Daoy (cell line): ENCODE measurements at regions not wholly inside any gene's neighbourhood (a gene's known extent, or its start where the extent isn't known, plus 50 kb on each side); places are given as distances from the start of the nearest gene placed in this dataset.
"Not testable (repeated sequence)": the region's sequence is repeated elsewhere in the genome, so short reads cannot be mapped to it uniquely, and the experiment has no call there.

Experiments
- DNase-seq: peaks from one replicate; pipeline ENCODE4 v3.0.0-alpha.2; 2015; ENCODE audit warnings: low read depth

DNA sequence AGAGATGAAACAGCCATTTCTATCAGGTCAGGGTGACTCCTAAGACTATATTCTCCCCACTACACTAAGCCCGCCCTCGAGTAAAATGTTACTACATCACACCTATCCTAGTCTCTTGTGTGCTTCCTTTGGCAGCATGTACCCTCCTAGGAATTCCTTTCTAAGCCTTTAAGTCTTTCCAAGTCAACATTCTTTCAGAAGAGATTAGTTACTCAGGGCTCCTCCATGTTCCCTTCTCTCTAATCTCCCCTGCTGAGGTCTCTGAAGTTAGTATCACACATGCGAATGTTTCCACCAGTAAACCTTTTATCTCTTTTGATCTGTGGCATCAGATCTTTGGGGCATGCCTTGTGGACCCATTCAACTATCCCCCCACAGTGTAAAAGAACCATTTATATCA is 873.7 kb upstream of the FAT3 start:
- no peak for DNase-seq

DNA sequence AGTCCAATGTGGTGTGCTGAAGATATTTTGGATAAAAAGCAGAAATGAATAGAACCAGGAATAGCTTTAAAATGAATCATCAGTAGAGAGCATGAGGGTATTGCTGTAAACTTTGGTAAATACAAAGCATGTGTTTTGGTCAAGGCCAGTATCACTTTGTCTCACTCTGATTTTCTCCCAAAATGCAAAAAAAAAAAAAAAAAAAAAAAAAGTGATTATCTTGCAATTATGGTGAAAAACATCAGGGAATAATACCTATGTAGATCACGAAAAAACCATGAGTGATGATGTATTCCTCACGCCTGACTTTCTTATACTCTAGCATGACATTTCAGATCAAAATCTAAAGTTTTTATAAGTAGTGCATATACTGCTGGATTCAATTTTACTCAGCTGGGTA is 897.9 kb upstream of the FAT3 start:
- DNase-seq: no peak

DNA sequence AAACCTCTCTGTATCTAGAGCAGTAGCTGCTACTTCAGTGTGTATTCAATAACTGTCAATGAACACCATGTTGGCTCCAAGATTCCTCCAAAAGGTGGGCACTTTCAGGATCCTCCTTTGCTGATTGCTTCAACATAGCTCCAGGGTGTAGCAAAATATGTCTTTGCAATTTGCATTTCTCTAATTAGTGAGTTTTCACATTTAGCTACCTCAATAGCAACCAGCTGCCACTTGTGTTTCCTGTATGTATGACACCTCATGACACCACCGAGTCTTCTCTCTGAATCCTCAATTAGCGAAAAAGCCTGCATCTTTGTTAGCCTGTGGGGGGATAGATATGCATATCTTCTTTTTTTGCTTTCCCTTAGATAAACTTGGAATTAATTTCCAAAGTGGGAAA is 898.3 kb upstream of the FAT3 start:
- no peak for DNase-seq

DNA sequence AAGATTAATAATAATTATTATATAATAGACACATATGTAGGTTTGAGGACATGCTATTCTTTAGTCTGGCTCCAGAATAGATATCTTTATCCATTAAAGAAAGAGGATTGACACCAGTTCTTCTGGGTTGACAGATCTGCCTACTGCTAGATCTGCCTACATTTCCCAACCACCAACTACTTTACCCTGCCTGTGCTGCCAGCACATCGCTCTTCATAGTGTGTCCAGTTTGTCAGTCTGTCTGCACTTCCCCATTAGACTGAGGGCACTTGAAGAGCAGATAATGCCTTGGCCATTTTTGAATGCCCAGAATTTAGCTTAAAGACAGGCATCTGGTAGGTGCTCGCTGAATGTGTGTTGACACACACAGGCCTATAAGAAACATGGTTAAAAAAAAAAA is 910.1 kb upstream of the FAT3 start:
- DNase-seq: no peak

DNA sequence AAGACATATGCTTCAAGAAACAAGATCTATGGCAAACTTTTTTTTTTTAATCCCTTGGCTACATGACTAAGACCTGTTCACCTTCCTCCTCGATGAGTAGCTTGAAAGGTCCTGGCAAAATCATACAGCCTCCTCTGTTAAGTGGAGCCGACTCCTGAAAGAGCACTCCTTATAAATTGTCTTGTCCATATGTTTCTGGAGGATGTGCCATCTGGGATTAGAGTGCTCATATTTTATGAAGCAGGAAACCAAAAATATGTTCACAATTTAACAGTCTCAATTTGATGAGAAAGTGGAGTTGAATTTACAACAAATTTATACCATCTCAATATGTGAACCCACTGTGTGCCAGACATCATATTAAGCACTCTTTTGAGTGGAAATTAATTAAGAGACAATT is 912.1 kb upstream of the FAT3 start:
- DNase-seq: no peak

DNA sequence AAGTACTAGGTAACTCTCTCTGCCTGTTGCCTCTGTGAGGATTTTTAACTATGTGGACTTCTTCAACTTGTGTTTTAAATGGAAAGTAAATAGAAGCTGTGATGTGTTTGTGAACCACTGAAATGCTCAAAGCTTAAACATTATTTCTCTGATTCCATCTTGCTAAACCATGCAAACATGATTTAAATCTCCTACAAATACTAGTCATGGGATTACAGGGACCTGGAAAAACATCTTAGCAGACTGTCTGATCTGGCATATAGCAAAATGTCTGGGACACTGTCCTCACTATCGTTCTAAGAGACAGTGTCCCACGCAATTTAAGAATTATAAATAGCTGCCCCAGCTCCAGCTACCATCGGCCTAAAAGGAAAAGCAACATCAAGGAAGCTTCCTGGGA is 914.5 kb upstream of the FAT3 start:
- no peak for DNase-seq

DNA sequence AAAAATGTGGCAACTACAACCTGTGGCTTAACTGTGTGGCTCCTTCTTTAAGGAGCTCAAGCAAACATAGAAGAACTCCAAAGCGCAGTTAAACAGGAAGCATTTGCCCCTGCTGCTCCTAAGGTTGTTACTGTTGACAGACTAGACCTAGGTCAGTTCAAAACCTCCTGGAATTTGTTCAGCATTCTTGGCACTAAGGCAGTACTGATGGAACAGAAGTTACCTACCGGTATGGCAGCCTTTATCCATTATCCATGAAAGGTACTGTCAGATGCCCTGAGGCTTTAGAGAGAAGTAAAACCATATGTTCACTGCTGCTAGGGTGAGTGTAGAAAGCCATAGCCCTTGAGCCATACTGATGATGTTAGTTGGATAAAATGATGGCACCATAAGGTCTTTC is 916.5 kb upstream of the FAT3 start:
- no peak for DNase-seq

DNA sequence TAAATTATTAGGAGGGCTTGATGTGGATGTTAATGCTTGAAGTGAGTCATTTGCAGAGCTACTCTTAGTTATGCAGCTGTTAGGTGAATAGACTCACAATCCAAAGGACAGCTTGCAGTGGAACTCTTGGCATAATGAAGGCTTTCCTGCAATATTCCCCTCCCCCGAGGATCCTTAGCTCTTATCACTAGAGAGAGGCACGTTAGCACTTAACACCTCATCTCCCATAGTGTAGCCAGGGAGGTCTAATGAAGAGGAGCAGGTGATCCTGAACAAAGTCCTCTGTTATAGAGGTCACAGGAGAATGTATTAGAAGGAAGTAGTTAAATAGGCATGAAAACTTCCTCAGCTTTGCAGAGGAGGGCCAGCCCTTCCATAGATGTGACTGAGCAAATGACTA is 919.2 kb upstream of the FAT3 start:
- no peak for DNase-seq

DNA sequence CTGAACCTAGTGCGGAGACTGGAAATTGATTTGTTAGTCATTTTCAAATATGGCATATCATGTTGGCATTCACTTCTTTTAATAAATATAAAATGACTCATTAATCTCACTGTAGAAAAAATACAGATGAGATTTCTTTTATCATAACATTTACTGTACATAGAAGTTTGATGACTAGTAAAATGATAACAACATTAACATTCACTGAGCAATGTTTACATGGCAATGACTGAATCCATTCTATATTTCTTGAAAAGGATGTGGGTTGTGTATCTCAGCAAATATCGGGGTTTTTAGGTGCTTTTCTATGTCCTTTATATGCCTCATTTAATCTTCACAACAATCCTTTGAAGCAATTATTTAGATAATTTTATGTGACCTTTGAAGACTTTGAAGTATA is 920.9 kb upstream of the FAT3 start:
- no peak for DNase-seq

DNA sequence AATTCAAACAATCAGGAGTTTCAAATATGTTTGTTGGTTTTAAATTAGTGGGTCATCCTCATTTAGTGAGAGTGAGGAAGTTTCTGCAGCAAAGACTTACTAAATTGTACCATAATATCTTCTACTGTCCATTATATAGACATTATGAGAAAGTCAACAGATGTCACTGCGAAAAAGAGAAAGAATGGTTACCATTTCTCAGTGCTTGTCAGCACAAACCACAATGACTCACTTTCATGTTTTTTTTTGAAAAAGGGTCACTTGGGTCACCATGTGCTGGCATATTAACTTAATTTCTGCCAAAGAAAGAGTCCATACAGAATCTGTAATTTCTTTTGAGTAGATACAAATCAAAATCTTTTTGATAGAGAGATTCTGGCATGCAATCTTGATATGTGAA is 924.6 kb upstream of the FAT3 start:
- DNase-seq: no peak

DNA sequence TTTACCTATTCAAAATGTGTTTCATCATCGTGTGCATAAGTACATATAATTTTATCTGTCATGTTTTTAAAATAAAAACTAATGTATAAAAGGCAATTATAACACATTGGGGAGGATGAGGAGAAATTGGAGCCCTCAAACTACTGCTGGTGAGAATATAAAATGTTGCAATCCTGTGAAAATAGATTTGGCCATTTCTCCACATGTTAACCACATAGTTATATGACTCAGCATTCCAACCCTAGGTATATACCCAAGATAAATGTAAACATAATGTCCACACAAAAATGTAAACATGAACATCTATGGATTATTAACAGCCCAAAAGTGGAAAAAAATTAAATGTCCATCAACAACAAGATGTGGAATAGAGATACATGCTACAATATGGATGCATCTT is 928.0 kb upstream of the FAT3 start:
- DNase-seq: no peak

DNA sequence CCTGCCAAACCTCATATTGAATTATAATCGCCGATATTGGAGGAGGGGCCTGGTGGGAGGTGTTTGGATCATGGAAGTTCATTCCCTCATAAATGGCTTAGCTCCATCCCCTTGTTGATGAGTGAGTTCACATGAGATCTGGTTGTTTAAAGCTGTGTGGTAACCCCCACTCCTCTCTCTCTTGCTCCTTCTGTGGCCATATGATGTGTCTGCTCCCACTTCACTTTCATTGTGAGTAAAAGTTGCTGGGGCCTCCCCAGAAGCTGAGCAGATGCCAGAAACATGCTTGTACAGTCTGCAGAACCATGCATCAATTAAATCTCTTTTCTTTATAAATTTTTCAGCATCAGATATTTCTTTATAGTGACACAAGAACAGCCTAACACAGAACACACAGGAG is 929.0 kb upstream of the FAT3 start:
- DNase-seq: no peak

DNA sequence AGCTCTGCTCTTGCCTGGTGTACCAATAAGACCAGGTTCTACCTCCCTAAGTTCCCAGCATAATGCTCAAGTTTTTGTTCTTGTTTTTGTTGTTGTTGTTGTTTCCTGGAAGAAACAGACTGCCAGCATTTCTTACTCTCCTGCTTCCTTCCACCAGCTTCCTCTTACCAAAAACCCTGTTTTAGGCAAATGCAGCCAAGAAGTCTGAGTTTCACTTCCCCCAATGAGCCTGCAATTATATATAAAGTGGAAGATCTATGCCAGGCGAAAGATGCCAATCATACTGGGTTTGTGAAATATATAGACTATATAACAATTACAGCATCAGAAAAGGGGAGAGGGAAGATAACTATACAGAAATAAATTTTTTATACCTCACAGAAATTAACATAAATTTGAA is 931.5 kb upstream of the FAT3 start:
- DNase-seq: no peak

DNA sequence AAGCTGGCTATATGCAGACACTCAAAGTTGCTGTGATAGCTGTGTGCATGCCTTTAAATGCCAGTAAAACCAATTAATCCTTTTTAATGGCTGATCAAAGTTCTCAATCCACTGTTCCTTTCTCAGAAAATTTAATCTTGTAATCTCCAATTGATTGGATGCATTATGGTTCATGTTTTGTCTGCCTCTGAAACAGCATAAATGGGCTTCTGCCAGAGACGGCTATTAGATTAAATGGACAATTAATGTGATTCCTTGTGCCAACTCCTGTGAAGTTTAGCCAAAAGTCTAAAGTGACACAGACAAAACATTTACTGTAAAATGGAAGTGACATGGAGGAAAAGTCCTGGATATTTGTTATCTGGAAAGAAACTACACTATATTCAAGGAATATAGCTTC is 952.5 kb upstream of the FAT3 start:
- DNase-seq: no peak

DNA sequence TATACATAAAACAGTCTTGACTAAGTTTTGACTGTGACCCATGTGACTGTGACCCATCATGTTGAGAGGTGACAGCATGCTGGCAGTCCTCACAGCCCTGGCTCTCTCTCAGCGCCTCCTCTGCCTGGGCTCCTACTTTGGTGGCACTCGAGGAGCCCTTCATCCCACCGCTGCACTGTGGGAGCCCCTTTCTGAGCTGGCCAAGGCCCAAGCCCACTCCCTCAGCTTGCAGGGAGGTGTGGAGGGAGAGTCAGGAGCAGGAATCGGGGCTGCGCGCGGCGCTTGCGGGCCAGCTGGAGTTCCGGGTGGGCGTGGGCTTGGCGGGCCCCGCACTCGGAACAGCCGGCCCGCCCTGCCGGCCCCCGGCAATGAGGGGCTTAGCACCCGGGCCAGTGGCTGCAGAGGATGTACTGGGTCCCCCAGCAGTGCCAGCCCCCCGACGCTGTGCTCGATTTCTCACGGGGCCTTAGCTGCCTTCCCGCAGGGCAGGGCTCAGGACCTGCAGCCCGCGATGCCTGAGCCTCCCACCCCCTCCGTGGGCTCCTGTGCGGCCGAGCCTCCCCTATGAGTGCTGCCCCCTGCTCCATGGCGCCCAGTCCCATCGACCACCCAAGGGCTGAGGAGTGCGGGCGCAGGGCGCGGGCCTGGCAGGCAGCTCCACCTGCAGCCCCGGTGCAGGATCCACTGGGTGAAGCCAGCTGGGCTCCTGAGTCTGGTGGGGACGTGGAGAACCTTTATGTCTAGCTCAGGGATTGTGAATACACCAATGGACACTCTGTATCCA is 955.9 kb upstream of the FAT3 start:
- not testable (repeated sequence) for DNase-seq

DNA sequence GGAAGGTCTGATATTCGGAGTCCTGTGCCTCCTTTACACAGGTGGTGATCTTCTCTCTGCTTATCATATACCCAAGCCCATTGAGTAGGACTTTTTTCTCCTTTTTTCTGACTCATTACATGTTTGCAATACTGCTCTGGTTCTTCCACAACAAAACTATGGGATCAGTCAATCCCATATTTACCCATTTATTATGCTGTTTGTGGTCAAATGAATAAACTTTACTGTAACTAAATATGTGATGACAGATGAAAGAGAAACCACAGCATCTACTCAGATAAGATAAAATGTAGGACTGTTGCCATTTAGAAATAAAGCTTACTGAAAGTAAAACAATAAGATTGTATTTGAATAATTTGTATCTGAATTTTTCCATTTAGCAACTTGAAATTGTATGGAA is 958.7 kb upstream of the FAT3 start:
- DNase-seq: no peak

DNA sequence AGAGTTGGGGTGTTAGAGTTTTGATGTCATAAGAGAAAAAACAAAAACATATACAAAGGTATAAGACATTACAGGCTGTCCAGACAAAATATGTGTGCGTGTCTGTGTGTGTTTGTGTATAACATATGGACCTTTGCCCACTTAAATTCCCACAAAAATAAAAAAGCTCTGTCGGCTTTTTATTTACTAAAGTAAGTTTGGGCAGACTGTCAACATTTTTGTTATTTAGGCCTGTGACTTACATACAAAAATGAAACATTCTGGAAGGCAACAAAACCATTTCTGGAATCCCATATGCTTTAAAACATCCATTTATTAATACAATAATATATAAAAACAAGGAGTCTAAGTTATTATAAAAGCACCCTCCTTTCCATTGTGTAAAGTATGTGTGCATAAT is 960.1 kb upstream of the FAT3 start:
- DNase-seq: no peak

DNA sequence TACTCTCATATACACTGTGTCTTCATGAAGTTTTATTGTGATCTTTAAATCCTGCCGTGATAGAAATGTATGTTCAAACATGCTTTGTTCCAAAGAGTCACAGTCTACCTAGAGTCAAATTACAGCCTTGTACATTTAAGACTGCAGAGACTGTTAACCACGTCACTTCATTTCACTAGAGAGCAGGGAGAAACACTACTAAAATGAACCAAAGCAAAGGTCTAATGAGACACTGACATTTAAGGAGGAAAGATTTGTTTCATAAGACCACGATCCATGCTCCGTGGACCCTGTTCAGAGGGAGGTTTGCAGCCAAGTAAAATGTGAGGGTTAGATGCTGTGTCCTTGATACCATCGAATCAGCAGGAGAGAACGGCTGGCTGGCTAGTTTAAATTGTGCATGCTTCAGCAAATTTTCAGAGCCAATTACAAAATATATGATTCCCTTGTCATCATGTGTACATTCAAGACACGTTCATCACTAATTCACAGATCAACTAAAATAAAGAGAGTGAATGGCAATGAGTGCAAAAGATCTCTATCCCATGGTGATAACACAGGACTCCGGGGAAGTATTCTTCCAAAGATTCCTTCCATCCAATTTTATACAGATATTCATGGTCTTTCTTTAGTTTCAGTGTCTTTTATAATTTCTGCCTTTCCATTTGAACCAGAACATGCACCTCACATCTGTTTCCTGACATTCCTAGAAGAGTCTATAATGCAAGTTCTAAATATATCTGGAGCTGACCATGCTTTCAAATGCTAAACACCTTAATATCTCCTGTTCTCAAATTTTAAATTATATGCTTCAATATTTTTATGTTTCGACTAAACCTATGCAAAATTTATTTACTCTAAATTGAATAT is 960.9 kb upstream of the FAT3 start:
- DNase-seq: no peak

DNA sequence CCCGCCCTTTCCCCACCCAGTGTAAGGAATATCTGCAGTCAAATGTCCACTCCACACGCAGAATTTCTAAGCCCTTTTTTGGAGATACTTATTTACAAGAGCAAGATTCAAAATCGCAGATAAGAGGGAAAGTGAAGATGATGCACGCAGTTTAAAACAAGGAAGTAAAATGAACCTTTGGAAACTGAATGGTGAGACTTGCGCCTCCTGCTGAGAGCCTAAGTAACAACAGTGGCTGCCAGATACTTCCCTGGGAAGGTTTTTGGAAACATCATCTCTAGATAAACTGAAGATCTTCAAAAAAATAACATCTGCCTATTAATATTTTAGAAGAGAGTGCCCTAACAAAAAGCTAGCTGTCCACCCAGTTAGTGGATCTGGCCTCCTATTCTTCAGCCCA is 963.1 kb upstream of the FAT3 start:
- DNase-seq: no peak

DNA sequence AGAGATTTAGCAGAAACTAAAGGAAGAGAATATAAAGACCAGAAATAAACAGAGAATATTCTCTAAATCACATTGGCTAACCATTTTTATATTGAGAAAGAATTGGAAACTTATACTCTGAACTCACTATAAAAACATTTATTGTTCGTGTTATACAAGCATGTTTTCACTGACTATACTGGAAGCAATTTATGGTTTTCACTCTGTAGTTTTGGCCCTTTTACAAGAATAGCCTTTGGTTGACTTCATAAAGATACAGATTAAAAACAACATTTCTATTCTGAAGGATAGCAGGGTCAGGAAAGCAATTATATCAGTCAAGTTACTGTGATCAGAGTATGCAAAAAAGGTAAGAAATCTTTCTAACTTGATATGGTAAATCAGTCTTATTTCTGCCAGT is 965.7 kb upstream of the FAT3 start:
- DNase-seq: no peak

DNA sequence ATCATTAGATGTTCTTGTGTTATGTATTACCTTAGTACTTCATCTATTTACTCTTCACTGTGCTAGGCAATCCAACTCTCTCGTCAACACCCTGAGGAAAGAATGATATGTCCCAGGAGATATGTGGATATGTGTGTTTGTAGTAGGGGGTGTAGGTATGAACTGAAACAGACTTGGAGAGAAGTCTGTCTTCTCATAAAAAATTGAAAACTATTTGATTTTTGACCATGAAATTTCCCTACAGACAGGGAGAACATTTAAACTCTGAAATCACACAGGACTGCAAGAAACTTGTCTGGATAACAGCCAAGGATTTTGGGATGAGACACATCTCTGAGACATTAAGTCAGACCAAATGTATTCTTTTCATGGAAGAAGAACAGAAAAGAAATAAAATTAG is 967.0 kb upstream of the FAT3 start:
- no peak for DNase-seq

DNA sequence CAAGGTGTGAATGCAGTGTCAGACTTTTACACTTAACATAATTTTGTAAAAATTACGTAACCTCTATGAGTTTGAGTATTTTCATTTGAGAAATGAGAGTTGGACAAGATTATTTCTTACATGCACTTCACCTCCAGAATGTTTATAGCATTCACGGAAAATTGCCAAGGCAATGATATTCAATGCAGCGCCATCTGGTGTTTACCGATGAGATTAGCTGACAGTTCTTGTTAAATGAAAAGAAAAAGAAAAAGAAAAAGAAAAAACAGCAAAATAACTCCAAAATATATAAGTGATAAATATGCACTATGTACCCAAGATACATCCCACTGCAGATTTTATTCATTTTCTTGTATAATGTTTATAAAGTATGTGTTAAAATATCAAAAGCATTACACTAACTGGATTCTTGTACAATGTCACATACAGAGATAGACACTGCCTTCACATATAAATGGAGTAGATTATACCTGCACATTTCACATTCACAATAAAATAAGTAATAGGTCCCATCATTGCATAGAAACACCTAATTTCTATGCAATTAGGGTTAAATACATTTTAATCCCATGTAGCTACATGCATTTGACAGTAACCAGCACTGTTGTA is 976.3 kb upstream of the FAT3 start:
- no peak for DNase-seq
